Stromal cell of bone marrow (primary cell): ENCODE measurements at regions not wholly inside any gene's neighbourhood (a gene's known extent, or its start where the extent isn't known, plus 50 kb on each side); places are given as distances from the start of the nearest gene placed in this dataset.

ENCODE experiments used
- DNase-seq: peaks from one replicate; pipeline ENCODE4 v3.0.0-alpha.2; 2012; ENCODE audit warnings: low read depth

DNA sequence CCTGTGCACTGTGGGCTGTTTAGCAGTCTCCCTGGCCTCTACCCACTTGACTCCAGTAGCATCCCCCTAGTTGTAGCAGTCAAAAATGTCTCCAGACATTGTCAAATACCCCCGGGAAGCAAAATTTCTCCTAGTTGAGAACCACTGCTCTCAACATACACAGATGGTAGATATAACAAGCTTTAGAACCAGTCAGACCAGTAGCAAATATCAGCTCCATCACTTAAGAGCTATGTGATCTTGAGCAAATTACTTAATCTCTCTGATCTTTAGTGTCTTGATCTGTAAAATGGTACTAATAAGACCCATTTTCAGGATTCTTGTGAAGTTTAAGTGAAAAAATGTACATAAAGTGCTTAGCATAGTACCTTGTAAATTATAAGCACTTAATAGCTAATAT, 96.2 kb downstream of the DUSP6 start:
- DNase-seq: no peak

DNA sequence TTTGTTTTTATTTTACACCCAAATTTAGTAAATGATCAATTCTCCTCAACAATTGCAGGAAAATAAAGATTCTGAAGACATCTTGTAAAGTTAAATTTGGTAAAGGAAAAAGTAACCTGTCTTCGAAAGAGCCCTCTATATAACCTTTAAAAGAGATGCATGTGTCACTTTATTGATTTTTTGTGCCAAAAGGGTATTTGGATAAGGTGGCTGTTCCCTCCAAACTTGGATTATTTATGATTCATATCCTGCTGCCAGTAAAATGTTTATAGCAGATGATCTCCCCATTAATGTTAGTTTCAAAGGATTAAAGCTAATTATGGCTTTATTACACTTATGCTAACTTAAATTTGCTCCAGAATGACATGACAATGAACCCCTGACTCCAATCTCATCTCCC, 98.8 kb downstream of the DUSP6 start:
- no peak for DNase-seq

DNA sequence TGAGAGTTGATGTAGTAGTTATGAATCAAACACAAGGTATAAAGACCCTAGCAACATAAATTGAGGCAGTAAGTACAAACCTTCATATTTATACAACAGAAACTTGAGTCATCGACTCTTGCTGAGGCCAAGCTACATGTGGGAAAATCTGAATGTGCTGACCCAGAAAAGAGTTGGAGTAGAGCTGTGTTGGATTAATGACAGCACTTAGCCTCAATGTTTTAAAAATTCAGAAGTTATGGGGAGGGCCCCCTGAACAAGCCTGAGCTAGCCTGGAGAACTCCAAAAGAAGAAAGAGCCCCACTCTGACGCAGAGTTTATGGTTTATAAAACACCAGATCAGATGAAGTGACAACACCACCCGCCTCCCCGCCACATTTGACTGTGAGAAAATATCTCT, 100.0 kb downstream of the DUSP6 start:
- DNase-seq: peak; percentile 78

DNA sequence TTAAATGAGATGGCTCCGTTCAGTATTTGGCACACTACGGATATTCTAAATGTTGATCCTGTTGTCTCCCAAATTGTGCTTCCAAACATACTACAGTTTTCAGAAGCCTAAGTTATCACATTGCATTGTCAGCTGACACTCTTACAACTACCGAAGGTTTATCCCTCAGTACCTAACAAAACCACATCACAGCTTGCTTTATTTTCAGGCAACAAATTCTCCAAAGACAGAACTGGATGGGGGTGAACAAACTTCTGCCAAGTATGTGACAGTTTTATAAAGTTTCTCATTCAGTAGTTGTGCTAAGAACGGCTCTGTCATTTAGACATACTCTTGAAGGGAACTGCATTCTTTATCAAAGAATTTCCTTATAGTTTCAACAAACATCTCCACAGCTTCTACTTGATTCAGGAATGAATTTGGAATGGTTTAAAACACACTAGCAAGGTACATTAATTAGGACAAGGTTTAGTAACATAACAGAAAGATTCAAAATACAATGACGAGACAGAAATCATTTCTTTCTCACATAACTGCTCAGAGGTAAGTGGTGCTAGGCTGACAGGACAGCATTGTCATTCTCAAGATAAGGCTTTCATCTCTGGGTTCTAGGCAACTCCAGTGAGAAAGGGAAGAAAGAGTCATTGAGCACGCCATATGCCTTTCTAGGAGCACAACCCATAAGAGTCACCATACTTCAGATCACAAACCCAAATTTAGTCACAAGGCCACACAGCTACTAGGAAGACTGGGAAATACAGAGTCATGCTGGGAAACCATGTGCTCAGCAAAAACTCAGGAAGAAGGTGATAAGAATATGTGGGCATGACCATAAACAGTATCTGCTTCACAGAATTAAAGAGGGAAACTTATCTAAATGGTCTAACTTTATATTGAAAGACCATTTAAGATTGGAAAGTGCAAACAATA, 100.7 kb downstream of the DUSP6 start:
- DNase-seq: no peak

DNA sequence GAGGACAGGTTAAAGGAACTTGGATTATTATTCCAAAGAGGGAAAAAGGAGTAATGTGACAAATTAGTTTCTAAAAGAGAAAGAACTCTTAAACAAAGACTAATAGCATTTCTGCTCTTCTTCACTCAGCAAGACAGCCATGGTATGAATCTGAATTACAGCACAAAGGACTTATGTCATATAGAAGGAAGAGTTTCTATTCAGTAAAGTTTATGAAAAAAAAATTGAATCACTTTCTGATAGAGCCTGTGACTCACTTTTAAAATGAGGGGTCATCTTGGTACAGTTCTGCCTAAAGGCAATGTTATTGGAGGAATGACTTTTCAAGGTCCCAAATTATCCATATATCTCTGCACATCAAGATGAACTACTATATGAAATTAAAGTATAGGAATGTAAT, 101.7 kb downstream of the DUSP6 start:
- no peak for DNase-seq

DNA sequence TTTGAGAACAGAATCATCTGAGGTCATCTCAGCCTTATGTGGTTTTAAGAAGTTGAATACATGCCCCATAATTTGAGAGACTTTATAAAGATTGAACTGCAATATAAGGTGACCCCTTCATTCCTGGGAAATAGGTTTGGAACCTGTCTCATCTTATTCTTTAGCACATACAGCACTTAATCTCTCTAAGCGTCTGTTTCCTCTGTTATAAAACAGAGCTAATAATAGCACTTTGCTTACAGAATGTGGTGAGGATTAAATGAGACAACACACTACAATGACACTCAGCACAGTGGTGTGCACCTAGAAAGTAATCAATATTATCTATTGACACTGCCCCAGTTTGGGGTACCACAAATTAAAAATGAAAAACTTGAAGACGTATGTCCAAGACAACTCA, 102.1 kb downstream of the DUSP6 start:
- DNase-seq: no peak

DNA sequence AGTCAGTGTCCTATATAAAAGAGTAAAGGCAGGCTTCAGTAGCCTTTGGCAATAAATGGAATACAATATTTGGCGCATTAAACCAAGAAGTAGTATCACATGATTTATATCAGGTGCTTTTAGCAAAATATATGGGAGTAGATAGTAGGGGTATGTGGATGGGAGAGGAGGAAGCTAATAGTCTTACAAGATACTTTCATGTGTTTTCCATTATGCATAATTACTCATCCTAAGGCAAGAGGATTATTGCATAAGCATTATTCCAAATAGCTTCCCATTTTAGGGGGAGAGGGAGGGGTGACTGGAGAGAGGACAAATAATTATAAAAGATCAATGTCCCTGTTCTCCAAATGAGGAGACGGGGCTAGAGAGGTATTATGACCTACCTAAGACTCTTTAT, 104.3 kb downstream of the DUSP6 start:
- DNase-seq: no peak

DNA sequence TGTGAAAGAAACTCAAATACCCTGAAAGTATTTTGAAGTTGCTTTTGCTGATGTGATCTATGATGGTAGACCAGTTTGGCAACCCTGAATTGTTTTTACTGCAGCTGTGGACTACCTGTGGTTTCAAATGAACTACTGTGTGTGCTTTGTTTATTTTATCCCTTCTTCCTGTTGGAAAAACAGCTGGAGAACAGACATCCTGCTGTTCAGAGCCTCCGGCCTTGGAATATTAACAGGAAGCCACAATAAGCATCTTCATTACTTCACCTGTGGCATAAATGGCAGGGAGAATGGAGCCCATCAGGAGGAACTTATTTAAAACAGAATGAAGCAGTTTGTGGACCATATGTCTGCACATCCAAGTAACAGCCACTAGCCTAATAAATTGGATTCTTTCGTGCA, 104.8 kb downstream of the DUSP6 start:
- no peak for DNase-seq

DNA sequence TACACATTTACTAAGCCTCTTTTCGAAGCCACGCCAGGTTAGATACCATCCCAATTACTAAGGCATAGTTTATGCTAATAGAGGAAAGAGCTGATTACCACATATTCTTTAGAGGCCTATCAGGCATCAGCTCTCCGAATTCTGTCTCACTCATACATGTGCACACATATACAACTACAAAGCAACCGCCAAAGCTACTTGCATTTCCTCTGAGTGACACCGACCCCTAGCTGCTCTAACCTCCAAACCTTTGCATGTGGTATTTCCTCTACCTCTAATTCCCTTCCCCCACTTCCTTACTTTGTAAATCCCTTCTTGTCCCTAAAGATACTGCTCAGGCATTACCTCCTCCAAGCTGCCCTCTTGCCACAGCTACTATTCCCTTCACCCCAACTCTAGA, 107.2 kb downstream of the DUSP6 start:
- no peak for DNase-seq

DNA sequence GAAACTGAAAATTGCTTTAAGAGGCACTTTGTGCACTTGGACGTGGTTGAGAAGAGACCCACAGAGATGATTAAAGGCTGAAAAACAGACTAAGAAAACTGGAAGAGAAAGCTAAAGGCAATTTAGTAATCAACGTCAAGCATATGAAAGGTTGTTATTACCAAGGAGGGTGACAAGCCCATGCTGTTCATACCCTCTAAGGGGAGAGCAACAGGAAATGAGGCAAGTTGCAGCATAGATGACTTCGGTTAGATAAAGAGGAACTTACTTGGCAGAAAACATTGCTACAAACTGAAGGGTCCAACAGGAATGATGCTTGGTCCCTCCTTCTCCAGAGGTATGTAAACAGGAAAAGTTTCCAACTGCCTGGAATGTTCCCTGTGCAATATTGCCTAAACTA, 107.8 kb downstream of the DUSP6 start:
- DNase-seq: no peak

DNA sequence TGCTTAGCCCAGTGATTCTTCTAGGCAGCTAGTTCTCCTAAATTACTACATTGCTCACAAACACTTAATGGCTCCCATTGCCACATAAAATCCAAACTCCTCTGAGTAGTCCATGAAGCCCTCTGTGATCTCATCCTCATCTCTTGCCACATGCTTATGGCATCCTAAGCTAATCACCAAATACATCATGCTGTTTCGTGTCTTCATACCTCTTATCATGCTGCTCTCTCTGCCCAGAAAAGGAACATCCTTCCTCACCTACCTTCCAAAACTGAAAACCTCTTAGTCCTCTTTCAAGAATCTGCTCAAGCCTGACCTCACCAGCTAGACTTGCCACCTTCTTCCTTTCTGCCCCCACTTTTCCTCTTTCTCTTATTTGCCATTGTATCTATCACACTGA, 108.5 kb downstream of the DUSP6 start:
- DNase-seq: no peak

DNA sequence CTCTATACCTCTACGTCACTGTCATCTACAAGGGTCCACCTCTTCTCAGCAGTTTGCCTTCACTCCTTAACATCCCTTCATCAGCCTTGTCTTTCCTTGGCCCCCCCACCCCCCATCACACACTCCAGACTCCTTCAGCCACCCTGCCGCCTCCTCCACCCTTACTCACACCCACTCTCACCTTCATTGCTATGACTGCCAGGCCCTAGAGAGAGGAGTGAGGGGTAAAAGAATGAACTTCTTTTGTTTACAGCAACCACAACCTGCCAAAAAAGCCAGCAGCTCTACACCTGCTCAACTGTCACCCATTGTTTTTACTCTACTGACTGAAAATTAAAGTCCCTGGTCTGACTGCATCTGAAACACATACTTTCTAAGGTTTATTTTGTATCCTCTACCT, 112.8 kb downstream of the DUSP6 start:
- no peak for DNase-seq

DNA sequence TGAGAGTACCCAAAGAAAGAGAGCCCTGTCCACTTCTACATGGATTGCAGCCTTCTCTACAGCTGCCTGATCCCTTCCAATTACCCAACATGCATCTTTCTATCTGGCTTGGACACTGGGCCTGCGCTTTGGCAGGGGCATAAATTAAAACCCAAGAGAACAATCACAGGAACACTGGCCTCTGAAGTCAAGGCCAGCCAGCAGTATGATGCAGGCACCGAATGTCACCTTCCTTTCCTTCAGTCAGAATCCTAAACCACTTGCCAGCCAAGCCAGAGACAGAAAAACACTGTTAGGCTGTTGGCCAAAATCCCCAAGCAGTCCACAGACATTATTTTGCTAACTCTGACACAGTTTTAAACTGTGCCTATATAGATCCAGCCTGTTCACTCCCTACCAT, 113.7 kb downstream of the DUSP6 start:
- no peak for DNase-seq

DNA sequence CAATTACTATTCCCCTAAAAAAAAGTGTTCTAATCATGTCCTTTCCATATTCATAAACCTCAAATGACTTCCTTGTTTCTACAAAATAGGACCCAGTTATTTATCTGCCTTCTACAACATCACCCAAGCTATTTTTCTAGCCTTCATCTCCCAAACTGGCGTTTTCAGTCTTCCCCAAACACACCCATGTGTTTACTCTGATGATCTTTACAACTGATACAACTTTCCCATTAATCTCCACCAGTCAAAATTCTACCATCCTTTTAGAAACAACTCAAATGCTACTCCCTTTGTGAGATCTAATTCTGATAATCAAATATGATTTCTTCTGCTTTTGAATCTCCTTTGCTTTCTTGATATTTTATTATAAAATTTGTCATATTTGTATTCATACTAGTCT, 114.5 kb downstream of the DUSP6 start:
- DNase-seq: no peak

DNA sequence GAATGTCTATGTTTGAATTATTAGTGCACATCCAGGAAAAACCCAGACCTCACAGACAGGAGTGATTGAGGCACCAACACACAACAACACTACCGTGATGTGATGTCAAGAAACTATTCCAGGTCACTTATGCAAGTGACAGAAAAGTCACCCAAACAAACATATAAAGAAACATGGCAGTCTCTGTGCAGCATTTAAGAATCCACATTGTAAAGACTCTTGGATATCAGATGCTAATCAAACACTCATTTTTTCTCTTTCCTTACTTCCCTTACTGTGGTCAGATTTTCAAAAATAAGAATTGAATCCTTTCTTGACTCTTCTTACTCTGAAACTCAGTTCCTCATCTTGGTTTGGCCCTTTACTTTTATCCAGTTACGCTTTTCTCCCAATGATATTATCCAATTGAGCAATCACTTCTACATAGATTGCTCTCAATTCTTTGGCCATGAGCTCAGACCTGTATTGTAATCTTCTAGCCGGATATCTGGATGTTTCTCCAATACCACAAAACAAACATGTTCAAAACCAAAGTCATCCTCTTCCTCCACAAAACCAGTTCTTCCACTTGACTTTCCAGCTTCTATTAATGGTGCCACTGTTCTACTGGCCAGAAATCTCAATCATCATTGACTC, 115.4 kb downstream of the DUSP6 start:
- DNase-seq: peak; percentile 45

DNA sequence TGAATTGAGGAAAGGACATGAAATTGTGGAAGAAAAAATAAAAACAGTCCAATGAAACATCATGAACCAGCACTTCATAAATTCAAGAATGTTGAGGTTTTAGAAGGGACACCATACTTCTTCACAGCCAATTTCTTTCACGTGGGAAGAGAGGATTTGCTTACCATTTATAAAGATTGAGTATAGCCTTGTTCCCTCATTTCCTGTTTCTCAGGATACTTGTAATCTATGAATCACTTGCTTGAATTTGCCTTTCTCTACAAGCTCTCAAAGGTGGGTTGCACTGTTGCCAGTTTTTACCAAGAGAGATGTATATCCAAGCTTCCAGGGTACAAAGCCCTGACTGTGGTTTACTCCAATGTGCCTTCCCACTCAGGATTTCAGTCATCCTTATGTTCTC, 116.1 kb downstream of the DUSP6 start:
- DNase-seq: no peak

DNA sequence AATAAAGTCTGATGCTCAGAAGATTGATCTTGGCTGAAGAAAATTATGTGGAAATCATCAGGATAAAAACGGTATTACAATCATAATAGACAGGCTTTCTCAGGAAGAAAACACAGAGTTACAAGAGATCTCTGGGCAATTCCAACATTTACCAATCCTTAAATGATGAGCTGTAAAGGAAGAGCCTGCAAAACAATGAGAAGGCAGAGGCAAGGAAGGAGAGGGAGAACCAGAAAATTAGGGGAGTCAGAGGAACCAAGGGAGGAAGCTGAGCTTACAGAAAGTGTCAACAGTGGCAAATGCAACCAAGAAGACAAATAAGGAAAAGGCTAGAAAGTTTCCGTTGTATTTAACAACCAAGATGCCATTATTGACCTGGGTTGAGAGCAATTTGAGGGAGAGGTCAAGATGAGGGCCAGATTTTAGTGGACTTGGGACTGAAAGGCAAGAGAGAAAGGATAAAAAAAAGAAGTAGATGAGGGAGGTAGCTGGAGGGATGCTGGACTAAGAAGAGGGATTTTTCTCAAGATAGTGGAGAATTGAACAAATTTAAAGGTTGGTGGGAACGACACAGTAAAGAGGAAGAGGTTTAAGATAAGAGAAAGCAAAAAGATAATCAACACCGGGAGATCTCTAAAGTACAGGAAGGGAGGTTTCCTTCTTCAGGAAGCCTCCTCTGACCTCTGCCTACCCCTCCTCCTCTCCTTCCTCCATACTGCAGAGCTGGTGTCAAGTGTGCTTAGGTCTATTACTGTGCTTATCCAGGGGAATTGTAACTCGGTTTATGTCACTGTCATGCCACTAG, 116.9 kb downstream of the DUSP6 start:
- DNase-seq: no peak

DNA sequence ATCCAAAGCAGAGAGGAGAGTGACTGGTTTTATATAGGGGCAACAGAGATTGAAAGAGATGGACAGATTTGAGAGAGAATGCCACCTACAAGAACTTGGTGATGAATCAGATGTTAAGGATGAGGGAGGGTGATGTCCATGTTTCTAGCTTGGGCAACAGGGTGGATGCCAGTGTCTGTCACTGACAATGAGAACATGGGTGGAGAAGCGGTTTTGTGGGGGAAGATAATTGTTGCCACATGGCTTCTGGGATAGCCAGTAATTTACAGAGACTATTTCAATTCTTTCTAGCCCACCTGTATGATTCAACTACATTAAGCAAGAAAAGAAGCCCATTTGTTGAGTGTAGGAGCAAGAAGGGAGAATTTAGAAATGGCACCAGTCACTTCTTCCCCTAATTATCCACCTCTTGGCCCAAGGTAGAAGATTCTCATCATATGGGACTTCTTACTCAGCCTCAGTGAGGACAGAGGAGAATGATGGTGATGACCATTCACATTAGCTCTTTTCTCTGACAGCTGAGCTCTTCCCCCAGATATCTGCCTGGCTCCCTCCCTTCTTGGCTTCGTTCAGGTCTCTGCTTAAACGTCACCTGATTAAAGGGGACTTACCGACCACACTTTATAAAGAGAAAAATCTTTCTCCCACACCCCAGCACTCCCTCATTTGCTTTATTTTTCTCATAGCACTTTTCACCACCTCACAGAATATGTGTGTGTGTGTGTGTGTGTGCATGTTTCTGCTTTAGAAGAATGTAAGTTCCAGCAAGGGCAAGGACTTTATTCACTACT, 117.8 kb downstream of the DUSP6 start:
- DNase-seq: no peak

DNA sequence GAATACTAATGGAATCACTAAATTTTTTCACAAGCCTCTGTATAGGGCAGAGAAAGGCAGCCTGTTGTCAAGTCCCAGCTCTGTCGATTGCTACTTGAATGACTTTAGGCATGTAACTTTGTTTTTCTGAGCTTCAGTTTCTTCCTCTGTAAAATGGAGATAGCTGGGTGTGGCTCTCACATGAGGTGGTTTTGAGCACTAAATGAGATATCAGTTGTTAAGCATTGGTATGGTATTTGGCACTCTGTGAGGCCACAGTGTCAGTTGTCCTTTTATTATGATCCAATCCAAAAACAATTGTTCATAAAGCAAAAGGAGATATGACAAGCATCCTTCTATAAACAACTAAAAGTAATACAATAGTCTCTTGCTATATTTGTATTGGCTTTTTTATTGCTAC, 120.6 kb downstream of the DUSP6 start:
- no peak for DNase-seq

DNA sequence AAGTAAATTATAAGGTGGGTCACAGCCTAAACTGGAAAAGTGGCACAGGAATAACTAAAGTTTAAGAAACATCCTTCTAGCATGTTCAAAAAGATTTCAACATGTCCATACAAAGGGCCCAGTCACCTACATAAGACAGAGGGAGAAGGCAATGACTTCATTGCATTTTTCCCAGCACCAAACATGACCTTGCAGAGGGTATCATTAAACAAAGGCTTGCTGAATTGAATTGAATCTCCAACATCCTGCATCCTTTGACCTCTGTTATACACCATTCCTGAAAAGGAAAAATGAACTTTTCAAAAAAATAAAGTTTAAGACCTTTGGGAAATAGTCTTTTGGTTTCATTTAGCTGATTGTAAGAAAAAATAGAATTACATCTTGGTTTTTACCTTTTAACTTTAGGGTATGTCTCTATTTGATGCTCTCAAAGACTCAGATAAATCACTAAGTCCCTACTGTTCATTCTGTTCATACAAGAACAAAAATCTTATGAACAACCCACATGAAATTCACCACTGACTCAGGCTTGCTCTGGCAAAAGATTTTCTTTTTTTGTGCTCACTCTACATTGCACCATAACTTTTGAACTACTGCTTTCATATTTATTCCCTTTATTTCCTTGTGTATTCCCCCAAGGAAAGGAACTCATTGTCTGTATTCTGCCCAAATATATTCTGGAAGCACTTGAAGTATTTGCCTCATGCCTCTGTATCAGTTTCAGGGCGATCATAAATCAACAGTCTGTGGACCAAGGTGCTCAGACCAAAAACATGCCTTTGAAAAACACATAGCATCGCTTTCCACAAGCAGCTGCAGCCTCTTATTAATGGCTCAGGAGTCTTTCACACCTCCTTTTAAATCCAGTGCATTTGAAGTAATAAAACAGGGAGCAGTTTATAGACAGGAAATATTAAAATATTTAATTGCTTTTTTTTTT, 121.7 kb downstream of the DUSP6 start:
- DNase-seq: peak; percentile 45

DNA sequence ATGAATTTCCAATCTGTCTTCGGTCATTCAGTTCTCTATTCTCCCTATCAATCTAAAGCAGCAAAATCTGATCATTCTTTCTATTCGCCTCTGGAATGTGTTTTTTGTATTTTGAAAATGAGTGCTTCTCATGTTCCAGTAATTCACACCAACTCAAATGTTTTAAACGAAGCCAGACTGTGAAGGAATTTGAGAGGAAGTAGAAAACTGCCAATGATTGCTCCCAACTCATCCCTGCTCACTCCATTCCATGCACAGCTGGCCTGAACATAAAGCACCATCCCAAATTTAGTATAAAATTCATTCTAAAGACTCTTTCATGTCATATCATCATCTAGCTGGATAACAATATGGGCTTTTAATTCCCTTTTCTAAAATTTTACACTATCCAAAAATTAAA, 123.8 kb downstream of the DUSP6 start:
- no peak for DNase-seq
